GM20000 (cell line): ENCODE measurements at regions not wholly inside any gene's neighbourhood (a gene's known extent, or its start where the extent isn't known, plus 50 kb on each side); places are given as distances from the start of the nearest gene placed in this dataset.

ENCODE experiments used
- DNase-seq: peaks from one replicate; pipeline ENCODE4 v3.0.0; 2012; ENCODE audit warnings: low spot score
- TF ChIP-seq, protein P1 (sequence below): IDR thresholded peaks from 2 replicates; pipeline ENCODE4 v1.5.1; 2012; ENCODE audit warnings: mild to moderate bottlenecking, control low read depth; ENCODE audit errors: extremely low read depth, missing control alignments

DNA sequence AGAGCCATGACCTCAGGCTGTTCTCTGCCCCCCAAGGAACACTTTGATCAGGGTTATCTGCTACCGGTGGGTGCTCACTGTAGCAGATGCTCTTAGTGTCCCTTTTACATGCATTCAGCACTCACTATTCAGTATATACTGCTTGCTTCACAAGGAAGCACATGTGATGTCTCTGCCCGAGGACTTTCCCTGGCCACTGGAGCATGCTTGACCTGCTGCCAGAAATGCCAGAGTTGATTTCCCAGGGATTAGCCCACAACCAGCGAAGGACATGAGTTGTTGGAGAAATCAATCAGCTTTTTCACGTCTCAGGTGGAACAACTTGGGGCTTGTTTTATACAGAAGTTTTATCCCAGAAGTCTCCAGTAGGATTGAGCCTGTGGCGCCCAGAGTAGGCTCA is 51.2 kb upstream of the RPS6KA3 start:
- TF ChIP-seq, protein P1, sequence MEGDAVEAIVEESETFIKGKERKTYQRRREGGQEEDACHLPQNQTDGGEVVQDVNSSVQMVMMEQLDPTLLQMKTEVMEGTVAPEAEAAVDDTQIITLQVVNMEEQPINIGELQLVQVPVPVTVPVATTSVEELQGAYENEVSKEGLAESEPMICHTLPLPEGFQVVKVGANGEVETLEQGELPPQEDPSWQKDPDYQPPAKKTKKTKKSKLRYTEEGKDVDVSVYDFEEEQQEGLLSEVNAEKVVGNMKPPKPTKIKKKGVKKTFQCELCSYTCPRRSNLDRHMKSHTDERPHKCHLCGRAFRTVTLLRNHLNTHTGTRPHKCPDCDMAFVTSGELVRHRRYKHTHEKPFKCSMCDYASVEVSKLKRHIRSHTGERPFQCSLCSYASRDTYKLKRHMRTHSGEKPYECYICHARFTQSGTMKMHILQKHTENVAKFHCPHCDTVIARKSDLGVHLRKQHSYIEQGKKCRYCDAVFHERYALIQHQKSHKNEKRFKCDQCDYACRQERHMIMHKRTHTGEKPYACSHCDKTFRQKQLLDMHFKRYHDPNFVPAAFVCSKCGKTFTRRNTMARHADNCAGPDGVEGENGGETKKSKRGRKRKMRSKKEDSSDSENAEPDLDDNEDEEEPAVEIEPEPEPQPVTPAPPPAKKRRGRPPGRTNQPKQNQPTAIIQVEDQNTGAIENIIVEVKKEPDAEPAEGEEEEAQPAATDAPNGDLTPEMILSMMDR = no peak
- DNase-seq = no peak
